ENCODE measurements at regions not wholly inside any gene's neighbourhood (a gene's known extent, or its start where the extent isn't known, plus 50 kb on each side); places are given as distances from the start of the nearest gene placed in this dataset.

- no peak overlapping the region for H3K27ac ChIP-seq
- intact Hi-C loops (cut with DNase I), result no loop called here
- H3K4me1 ChIP-seq, result no peaks in the 10 kb centered on the region
- no peak for TF ChIP-seq CTCF (IDR thresholded peaks at IDR 0.05)
- no peaks in the 10 kb centered on the region for H3K36me3 ChIP-seq
- H3K9me3 ChIP-seq, result no peaks in the 10 kb centered on the region
- DNase-seq (no peak), ATAC-seq (no peak)
- H3K27me3 ChIP-seq, result no peaks in the 10 kb centered on the region
- H3K4me3 ChIP-seq, result no peak overlapping the region
These were observed 80.7 kb downstream of the PDCL3 start for GRCh38 chr2:100643467-100643866.

DNA sequence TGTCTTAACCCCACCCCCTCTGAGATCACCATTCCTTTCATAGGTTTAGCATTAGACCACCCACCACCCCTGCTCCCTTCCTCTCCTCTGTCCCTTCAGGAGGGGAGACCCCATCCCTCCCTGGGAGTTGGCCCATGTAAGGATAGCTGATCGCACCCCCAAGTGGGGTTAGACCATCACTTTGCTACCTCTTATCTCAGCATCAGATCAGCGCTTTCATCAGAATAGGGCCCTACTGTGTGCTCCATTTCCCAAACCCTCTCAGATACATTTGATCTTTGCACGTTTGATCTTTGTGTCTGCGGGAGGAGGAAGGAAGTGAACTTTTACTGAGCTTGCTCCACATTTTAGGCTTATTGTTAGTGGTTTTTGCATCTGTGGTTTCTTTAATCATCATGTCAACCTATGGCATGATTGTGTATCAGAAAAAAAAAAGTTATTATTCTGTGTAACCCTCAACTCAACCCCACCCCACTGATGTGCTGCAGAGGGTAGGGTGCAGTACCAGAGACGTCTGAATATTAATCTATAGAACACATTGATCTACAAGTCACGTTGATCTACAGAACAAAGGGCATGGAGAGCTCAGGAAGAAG is 81.2 kb downstream of the PDCL3 start:
- intact Hi-C loops (cut with DNase I), result no loop called here
- DNase-seq, result no peak
- Histone ChIP-seq H3K4me3 (no peak overlapping the region), H3K9me3 (no peaks in the 10 kb centered on the region), H3K27ac (no peak overlapping the region), H3K27me3 (no peaks in the 10 kb centered on the region), H3K4me1 (no peaks in the 10 kb centered on the region), H3K36me3 (no peaks in the 10 kb centered on the region)
- ATAC-seq, result no peak
- no peak for TF ChIP-seq CTCF (IDR thresholded peaks at IDR 0.05)

GRCh38 chr2:100645695-100646429 is 83.1 kb downstream of the PDCL3 start:
- TF ChIP-seq CTCF (IDR thresholded peaks at IDR 0.05), result no peak
- Histone ChIP-seq H3K4me3 (no peak overlapping the region), H3K27me3 (no peaks in the 10 kb centered on the region), H3K36me3 (no peaks in the 10 kb centered on the region), H3K4me1 (no peaks in the 10 kb centered on the region), H3K9me3 (no peaks in the 10 kb centered on the region), H3K27ac (no peak overlapping the region)
- DNase-seq, result no peak
- no peak for ATAC-seq
- intact Hi-C loops (cut with DNase I), result no loop called here

DNA sequence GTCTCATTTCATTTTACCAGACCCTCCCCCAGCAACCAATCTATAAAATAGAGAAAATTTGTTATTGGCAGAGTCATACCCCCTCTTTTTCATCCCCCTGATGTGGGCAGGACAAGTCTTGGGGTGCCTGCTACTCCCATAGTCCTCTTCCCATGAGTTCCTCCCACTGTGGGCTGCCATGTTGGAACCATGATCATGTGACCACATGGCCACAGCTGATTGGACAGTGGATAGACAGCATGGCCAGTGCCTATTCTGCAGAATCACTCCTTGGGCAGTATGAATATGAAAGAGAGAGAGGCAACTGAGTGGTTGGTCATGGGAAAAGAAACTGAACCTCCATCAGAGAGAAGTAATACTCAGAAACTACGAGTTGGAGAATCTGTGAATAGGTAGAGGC is 84.9 kb downstream of the PDCL3 start:
- H3K4me1 ChIP-seq, result no peaks in the 10 kb centered on the region
- intact Hi-C loops (cut with DNase I), result no loop called here
- H3K4me3 ChIP-seq, result no peak overlapping the region
- no peak for DNase-seq
- H3K27ac ChIP-seq, result no peak overlapping the region
- no peak for ATAC-seq
- no peak for TF ChIP-seq CTCF (IDR thresholded peaks at IDR 0.05)
- H3K36me3 ChIP-seq, result no peaks in the 10 kb centered on the region
- H3K27me3 ChIP-seq, result no peaks in the 10 kb centered on the region
- no peaks in the 10 kb centered on the region for H3K9me3 ChIP-seq

DNA sequence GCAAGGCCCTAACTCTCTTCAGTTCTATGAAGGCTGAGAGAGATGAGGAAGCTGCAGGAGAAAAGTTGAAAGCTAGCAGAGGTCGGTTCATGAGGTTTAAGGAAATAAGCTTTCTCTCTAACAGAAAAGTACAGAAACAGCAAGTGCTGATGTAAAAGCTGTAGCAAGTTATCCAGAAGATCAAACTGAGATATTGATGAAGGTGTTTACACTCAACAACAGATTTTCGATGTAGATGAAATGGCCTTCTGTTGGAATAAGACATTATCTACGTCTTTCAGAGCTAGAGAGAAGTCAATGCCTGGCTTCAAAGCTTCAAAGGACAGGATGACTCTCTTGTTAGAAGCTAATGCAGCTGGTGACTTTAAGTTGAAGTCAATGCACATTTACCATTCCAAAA is 87.4 kb downstream of the PDCL3 start:
- intact Hi-C loops (cut with DNase I), result no loop called here

More for the DNA sequence above, 87.4 kb downstream of the PDCL3 start:
- no peak for ATAC-seq
- no peaks in the 10 kb centered on the region for H3K9me3 ChIP-seq
- H3K4me3 ChIP-seq, result no peak overlapping the region
- no peaks in the 10 kb centered on the region for H3K4me1 ChIP-seq
- no peaks in the 10 kb centered on the region for H3K36me3 ChIP-seq
- no peaks in the 10 kb centered on the region for H3K27me3 ChIP-seq
- TF ChIP-seq CTCF (IDR thresholded peaks at IDR 0.05), result no peak
- H3K27ac ChIP-seq, result no peak overlapping the region
- no peak for DNase-seq
